Upper lobe of left lung (tissue), 6 donors: ENCODE measurements at regions not wholly inside any gene's neighbourhood (a gene's known extent, or its start where the extent isn't known, plus 50 kb on each side); places are given as distances from the start of the nearest gene placed in this dataset.
"Not testable (repeated sequence)": the region's sequence is repeated elsewhere in the genome, so short reads cannot be mapped to it uniquely, and the experiment has no call there.

Experiments used
- ATAC-seq, 2 donors: fragments of 200-7000 bp; cut with Tn5 transposase; one replicate each; pipeline ENCODE4 v1.9.1; 2022; ENCODE audit warnings: mild to moderate bottlenecking in 2 of 2, moderate library complexity in 2 of 2; ENCODE audit not compliant: low FRiP score in 2 of 2
- DNase-seq, 2 donors: peaks; one replicate each; pipeline ENCODE4 v3.0.0-alpha.2; 2019 to 2020
- H3K27ac ChIP-seq, 4 donors: fragments of 200-600 bp; sonication (generic); one replicate each; pipeline ENCODE4 v1.5.1; 2016 to 2019
- H3K27me3 ChIP-seq, 4 donors: fragments of 200-600 bp; sonication (generic); one replicate each; pipeline ENCODE4 v1.5.1; 2017 to 2019
- H3K36me3 ChIP-seq, 4 donors: fragments of 200-600 bp; sonication (generic); one replicate each; pipeline ENCODE4 v1.5.1; 2016 to 2019
- H3K4me1 ChIP-seq, 4 donors: fragments of 200-600 bp; sonication (generic); one replicate each; pipeline ENCODE4 v1.5.1; 2018 to 2019
- H3K4me3 ChIP-seq, 4 donors: fragments of 200-600 bp; sonication (generic); one replicate each; pipeline ENCODE4 v1.5.1; 2017 to 2019; ENCODE audit warnings: mild to moderate bottlenecking in 2 of 4, moderate library complexity in 1 of 4
- H3K9me3 ChIP-seq, 4 donors: fragments of 200-600 bp; sonication (generic); one replicate each; pipeline ENCODE4 v1.5.1; 2018 to 2019
- CTCF ChIP-seq, 6 experiments: fragments of 450-650 bp in 4 of 6; fragments of 200-600 bp in 2 of 6; sonication (generic) in 2 of 6; IDR thresholded peaks; one replicate each; pipeline ENCODE4 v1.5.1; 2016 to 2019; ENCODE audit warnings: antibody characterized with exemption in 6 of 6
- EP300 ChIP-seq, 4 donors: sonication (generic); formaldehyde crosslinking; IDR thresholded peaks; one replicate each; pipeline ENCODE4 v1.5.1; 2017; ENCODE audit warnings: antibody characterized with exemption in 4 of 4, control low read depth in 2 of 4
- POLR2A ChIP-seq, 4 donors: fragments of 450-650 bp; IDR thresholded peaks; one replicate each; pipeline ENCODE4 v1.5.1; 2016 to 2017; ENCODE audit warnings: antibody characterized with exemption in 4 of 4, mild to moderate bottlenecking in 2 of 4
- POLR2AphosphoS5 ChIP-seq, 2 donors: sonication (generic); formaldehyde crosslinking; IDR thresholded peaks; one replicate each; pipeline ENCODE4 v1.5.1; 2017; ENCODE audit warnings: antibody characterized with exemption in 2 of 2
- WGBS, 2 donors: methylation state at CpG; one replicate each; pipeline ENCODE4 v1.1.5; 2017 to 2018; 5-methylcytosine and 5-hydroxymethylcytosine counted together
- donor health status: DM: no; HTN: no; CAD: no; lungs with moderate emphysema.
- donor health status: DM: no; HTN: yes; CAD: no; lungs with severe emphysema.

DNA sequence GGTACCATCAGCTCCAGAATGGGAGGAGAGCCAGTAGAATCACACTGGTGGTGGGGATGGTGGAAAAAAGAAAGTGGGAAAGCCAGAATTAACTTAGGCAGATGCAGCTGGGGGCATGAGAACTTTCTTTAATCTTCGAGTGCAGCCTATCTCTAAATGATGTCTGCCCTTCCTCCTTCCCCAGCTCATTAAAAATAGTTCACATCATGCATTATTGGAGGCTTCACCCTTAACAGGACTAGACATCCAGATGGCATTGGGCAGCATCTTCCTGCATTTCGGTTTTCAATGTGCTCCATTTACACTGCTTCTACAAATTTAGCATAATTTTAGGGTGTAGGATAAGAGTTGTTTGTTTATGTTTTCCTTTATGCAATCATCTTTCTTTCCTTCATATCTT lies 272.8 kb downstream of the COG6 start:
- H3K4me3 ChIP-seq, result no peak overlapping the region
- TF ChIP-seq EP300 (IDR thresholded peaks at IDR 0.05) (no peak), CTCF (IDR thresholded peaks at IDR 0.05) (no peak), POLR2AphosphoS5 (IDR thresholded peaks at IDR 0.05) (no peak), POLR2A (IDR thresholded peaks at IDR 0.05) (no peak)
- WGBS, 2 donors, result 77 to 80% methylated on average over 2 of the region's 2 CpGs
- H3K4me1 ChIP-seq, result no peaks in the 10 kb centered on the region
- no peak for ATAC-seq
- no peaks in the 10 kb centered on the region for H3K27me3 ChIP-seq
- peaks cover 3 to 11% (median 6%) of the 10 kb centered on the region in 4 donors for H3K9me3 ChIP-seq
- no peaks in the 10 kb centered on the region for H3K36me3 ChIP-seq
- DNase-seq, result no peak
- H3K27ac ChIP-seq, result no peak overlapping the region

- Histone ChIP-seq H3K27ac (no peak overlapping the region), H3K4me3 (no peak overlapping the region), H3K36me3 (no peaks in the 10 kb centered on the region), H3K4me1 (no peaks in the 10 kb centered on the region), H3K27me3 (no peaks in the 10 kb centered on the region), H3K9me3 (peaks cover 3 to 11% (median 6%) of the 10 kb centered on the region in 4 donors)
- DNase-seq, result no peak
- TF ChIP-seq EP300 (IDR thresholded peaks at IDR 0.05) (no peak), POLR2A (IDR thresholded peaks at IDR 0.05) (no peak), CTCF (IDR thresholded peaks at IDR 0.05) (no peak), POLR2AphosphoS5 (IDR thresholded peaks at IDR 0.05) (no peak)
- 70 to 82% methylated on average over 1 of the region's 1 CpG for WGBS, 2 donors
- ATAC-seq, result no peak
These were observed 274.1 kb downstream of the COG6 start for GRCh38 chr13:39929583-39929982.

- Histone ChIP-seq H3K4me3 (no peak overlapping the region), H3K36me3 (no peaks in the 10 kb centered on the region), H3K27ac (no peak overlapping the region), H3K4me1 (no peaks in the 10 kb centered on the region), H3K9me3 (peaks cover 3 to 7% (median 5%) of the 10 kb centered on the region in 4 donors), H3K27me3 (no peaks in the 10 kb centered on the region)
- ATAC-seq (no peak), DNase-seq (no peak)
- WGBS, 2 donors, result 71 to 72% methylated on average over 2 of the region's 2 CpGs
- TF ChIP-seq EP300 (IDR thresholded peaks at IDR 0.05) (no peak), POLR2A (IDR thresholded peaks at IDR 0.05) (no peak), POLR2AphosphoS5 (IDR thresholded peaks at IDR 0.05) (no peak), CTCF (IDR thresholded peaks at IDR 0.05) (no peak)
These were observed 274.6 kb downstream of the COG6 start for GRCh38 chr13:39930060-39930459.

DNA sequence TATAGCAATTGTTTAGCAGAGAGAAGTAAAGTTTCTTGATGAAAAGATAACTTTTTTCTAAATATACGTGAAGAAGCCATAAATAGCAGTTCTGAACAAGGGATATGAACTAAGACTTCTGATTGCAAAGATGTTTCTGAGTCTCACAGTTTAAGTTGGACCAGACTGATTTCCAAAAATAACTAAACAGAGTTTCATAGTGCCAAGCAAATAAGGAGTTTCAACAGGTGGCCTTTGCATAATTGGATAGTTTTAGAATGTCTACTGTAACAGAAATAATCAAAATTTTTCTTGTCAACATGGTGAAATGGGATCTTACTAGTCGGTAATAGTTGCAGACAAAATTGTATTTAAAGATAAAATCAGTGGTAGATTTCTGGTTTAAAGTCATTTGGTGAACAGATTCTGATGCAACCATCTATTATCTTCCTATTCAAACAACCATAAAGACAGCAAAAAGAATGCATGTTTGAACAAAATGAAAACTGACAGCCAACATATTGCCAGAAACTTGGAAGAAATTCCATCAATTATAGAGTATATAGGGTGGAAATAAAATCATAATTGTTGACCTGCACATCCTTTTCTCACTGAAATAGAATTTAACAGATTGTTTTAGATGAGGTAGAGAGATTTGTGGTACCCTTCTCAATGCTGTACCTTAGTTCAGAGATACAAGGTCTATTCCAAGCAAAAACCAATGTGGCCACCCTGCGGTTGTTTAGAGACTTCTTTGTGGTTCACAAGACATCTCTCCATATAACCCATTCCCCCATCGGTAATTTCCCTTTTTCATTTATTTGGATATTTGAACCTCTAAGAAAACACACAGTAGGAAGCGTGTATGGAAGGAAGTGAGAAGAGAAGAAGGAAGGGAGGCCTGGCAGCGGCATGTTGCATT lies 275.3 kb downstream of the COG6 start:
- WGBS, 2 donors, result 89 to 90% methylated on average over 6 of the region's 6 CpGs
- no peak for ATAC-seq
- Histone ChIP-seq H3K4me1 (no peaks in the 10 kb centered on the region), H3K4me3 (no peak overlapping the region), H3K9me3 (peaks cover 0 to 3% (median 0%) of the 10 kb centered on the region in 4 donors), H3K27me3 (no peaks in the 10 kb centered on the region), H3K27ac (no peak overlapping the region), H3K36me3 (no peaks in the 10 kb centered on the region)
- TF ChIP-seq CTCF (IDR thresholded peaks at IDR 0.05) (no peak), EP300 (IDR thresholded peaks at IDR 0.05) (no peak), POLR2A (IDR thresholded peaks at IDR 0.05) (no peak), POLR2AphosphoS5 (IDR thresholded peaks at IDR 0.05) (no peak)
- no peak for DNase-seq

DNA sequence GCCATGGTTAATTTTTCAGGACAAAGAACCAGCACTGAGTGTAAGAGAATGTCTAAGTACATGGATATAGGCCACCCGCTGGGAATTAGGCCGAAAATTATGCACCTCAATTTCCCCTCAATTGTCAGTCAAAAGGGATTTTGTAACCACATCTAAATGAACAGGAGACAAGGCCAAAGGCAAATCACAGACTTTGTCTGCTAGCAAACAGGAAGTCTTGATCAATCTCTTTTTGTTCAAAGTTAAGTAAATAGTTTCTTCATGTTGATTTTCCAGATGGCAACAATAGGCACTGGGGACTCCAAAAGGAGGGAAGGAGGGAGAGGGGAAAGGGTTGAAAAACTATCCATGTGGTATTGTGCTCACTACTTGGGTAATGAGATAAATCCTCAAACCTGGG lies 276.0 kb downstream of the COG6 start:
- Histone ChIP-seq H3K9me3 (no peaks in the 10 kb centered on the region), H3K4me3 (no peak overlapping the region), H3K36me3 (no peaks in the 10 kb centered on the region), H3K27me3 (no peaks in the 10 kb centered on the region), H3K4me1 (no peaks in the 10 kb centered on the region), H3K27ac (no peak overlapping the region)
- ATAC-seq (no peak), DNase-seq (no peak)
- whole genome bisulfite sequencing, 2 donors, result 86 to 91% methylated on average over 2 of the region's 2 CpGs
- TF ChIP-seq POLR2AphosphoS5 (IDR thresholded peaks at IDR 0.05), result no peak
- no peak for TF ChIP-seq CTCF (IDR thresholded peaks at IDR 0.05)

GRCh38 chr13:39932514-39932913 lies 277.1 kb downstream of the COG6 start:
- not testable (repeated sequence) for DNase-seq, H3K4me3 ChIP-seq, H3K4me1 ChIP-seq, ATAC-seq, H3K27me3 ChIP-seq, H3K27ac ChIP-seq, H3K36me3 ChIP-seq, H3K9me3 ChIP-seq
- 95 to 98% methylated on average over 2 of the region's 2 CpGs for WGBS, 2 donors
